GM12864 (cell line): ENCODE measurements at regions not wholly inside any gene's neighbourhood (a gene's known extent, or its start where the extent isn't known, plus 50 kb on each side); places are given as distances from the start of the nearest gene placed in this dataset.

Experiments
- DNase-seq: peaks from one replicate; pipeline ENCODE4 v3.0.0-alpha.2; 2011; ENCODE audit warnings: low read depth
- H3K4me3 ChIP-seq: 2 replicates; pipeline ENCODE4 v1.5.1; 2011; ENCODE audit warnings: mild to moderate bottlenecking, low read depth, low read length, control low read depth
- TF ChIP-seq, protein P1 (sequence below): IDR thresholded peaks from 2 replicates; pipeline ENCODE4 v1.5.1; 2011; ENCODE audit warnings: low read depth, mild to moderate bottlenecking, moderate library complexity, low read length, control low read depth, inconsistent platforms; ENCODE audit errors: missing control alignments

DNA sequence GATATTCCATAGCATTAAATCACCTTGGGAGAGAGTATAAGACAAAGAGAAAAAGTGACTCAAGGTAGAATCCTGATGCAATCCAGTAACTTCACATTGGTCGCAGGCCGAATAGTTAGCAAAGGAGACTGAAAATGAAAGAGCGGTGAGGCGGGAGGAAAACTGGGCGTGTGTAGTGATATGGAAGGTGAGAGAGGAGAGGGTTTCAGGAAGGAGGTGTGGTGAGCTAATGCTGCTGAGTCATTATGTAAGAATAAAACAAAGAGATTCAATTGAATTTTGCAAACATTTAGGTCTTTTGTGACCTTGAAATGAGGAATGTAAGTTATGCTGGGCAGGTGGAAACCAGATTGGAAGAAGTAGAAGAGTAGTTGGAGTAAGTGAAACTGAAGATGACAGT is 235.3 kb downstream of the C3orf38 start:
- DNase-seq, result no peak
- TF ChIP-seq, protein P1, sequence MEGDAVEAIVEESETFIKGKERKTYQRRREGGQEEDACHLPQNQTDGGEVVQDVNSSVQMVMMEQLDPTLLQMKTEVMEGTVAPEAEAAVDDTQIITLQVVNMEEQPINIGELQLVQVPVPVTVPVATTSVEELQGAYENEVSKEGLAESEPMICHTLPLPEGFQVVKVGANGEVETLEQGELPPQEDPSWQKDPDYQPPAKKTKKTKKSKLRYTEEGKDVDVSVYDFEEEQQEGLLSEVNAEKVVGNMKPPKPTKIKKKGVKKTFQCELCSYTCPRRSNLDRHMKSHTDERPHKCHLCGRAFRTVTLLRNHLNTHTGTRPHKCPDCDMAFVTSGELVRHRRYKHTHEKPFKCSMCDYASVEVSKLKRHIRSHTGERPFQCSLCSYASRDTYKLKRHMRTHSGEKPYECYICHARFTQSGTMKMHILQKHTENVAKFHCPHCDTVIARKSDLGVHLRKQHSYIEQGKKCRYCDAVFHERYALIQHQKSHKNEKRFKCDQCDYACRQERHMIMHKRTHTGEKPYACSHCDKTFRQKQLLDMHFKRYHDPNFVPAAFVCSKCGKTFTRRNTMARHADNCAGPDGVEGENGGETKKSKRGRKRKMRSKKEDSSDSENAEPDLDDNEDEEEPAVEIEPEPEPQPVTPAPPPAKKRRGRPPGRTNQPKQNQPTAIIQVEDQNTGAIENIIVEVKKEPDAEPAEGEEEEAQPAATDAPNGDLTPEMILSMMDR, result no peak
- no peak overlapping the region for H3K4me3 ChIP-seq

DNA sequence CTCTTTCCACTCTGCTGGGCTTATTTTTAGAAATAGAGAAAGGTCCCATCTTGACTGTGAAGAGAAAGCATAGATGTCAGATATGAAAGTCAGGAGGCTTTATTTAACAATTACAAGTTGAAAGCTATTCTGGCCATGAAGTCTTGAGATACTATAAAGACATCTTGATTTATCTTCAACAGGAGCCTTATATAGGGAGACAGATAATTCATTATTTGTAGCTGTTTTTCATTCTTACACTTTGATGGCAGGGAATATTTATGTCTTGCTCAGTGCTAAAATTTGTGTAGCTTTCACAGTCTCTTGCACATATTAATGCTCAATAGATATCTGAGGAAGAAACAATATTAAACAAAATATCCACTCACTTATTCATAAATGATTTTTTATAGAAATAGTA is 248.8 kb downstream of the C3orf38 start:
- no peak overlapping the region for H3K4me3 ChIP-seq
- TF ChIP-seq, protein P1, result no peak
- no peak for DNase-seq

DNA sequence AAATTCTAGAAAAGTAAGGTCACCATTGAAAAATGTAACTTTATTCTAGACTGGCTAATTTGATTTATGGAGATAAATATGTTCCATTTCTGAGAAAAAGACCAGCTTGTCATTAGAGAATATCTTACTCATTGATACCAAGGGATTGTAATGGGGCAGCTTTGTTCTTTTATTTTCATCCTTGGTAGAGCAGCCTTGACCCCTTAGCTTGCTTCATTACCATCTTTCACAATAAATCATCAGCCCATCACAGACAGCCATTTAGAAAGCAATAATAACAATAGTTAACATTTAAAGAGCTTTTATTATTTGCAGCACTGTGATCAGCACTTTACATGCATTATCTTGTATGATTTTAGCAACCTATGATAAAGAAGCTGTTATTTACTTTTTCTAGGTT is 253.6 kb downstream of the C3orf38 start:
- no peak overlapping the region for H3K4me3 ChIP-seq
- TF ChIP-seq, protein P1, result no peak
- DNase-seq, result no peak

DNA sequence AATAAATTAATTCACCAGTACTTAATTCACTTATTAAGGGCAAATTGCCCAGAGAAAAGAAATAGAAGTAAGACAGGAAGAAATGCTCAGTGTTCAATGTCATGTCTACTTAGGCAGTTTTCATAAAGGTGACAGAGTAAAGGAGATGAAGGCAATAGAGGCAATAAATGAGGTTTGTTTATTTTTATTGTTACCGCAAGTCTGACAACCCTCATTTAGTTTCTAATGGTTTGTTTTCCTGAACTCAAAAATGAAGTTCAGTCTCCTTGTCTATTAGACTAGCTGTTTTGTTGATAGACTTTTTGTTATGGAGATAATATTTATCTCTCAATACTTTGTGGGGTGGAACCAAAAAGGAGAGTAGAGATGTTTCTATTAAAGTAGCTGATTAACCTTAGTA is 258.3 kb downstream of the C3orf38 start:
- no peak for DNase-seq
- no peak overlapping the region for H3K4me3 ChIP-seq
- TF ChIP-seq, protein P1, result no peak

DNA sequence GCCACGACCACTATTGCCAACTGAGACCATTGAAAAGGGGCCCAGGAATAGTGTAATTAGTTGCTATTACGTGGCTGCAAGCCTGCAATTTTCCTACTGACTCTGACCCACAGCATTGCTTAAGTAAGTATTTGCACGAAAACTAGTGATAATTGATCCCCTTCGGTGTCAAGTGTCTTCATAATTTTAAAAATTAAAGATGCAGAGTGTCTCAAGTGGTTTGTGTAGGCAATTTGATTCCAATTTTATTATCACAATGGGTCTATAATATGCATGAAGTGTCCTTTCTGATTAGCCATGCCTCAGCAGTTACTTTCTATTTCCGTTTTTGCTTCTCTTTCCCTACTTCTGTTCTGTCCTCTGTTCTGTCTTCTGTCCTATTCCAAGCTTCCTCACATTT is 259.2 kb downstream of the C3orf38 start:
- DNase-seq, result no peak
- TF ChIP-seq, protein P1, result no peak
- H3K4me3 ChIP-seq, result no peak overlapping the region

DNA sequence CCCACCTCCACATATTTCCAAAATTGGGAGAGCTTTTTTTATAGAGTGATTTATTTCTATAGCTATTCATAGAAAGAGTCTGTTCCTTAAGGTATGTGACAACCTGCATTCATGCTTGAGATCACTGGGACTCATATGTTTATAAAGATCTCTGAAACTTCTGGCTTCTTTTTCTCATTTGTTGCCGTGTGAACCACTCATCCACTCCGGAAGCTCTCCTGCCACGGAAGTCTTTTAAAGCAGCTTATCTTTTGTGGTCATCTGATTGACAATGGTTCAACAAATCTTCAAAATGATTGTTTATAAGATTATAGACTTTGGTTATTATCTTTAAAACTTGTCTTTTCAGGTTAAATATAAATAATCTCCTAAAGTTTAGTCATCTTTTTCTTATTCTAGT is 260.5 kb downstream of the C3orf38 start:
- TF ChIP-seq, protein P1, result no peak
- H3K4me3 ChIP-seq, result no peak overlapping the region
- no peak for DNase-seq

DNA sequence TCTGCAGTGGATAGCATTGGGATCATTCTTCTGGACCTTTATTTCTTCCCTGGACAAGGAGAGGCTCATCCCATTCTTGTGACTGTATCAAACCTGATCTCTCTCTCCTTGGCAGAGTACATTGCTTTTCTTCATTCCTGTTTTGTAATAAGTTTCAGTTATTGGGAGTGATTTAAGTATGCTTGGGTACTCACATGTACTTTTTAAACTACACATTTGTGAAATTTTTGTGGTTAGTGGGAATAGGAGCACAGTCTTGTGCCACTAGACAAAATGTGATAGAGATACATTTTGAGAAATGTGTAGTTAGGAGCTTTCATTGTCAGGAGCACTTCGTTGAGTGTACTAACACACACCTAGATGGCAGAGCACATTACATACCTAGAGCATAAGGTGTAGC is 262.6 kb downstream of the C3orf38 start:
- TF ChIP-seq, protein P1, result no peak
- no peak overlapping the region for H3K4me3 ChIP-seq
- no peak for DNase-seq
